Endothelial cell of umbilical vein (primary cell): ENCODE measurements at regions not wholly inside any gene's neighbourhood (a gene's known extent, or its start where the extent isn't known, plus 50 kb on each side); places are given as distances from the start of the nearest gene placed in this dataset.

Experiments used
- BruUV-seq: library from RNA; stranded (reverse); fragments of 400-500 nt; replicated peaks from 2 replicates; lab custom pipeline; 2021; lab: Mats Ljungman, UMichigan
- CTCF ChIA-PET: fragments of 300-600, 350-600 bp; sonication (Branson Sonifier 250); formaldehyde crosslinking; loops from one replicate; lab custom pipeline; 2021; ENCODE audit warnings: antibody characterized with exemption, inconsistent platforms; lab: Charles Lee
- POLR2A ChIA-PET: fragments of 300-600, 350-600 bp; sonication (Branson Sonifier 250); formaldehyde crosslinking; loops from one replicate; lab custom pipeline; 2021; ENCODE audit warnings: antibody characterized with exemption, inconsistent platforms; lab: Charles Lee
- DNase-seq: peaks from one replicate; pipeline ENCODE4 v3.0.0-alpha.2; 2011; ENCODE audit warnings: low read depth, low spot score
- FAIRE-seq: peaks from 2 replicates; lab custom pipeline; 2011; peaks lifted over from hg19 to GRCh38; lab: Jason Lieb, UNC
- H2AFZ ChIP-seq: 2 replicates; pipeline ENCODE4 v1.6.0; 2012; ENCODE audit warnings: low read depth, low read length, control low read depth, inconsistent platforms
- H3K27ac ChIP-seq: 2 replicates; pipeline ENCODE4 v1.5.1; 2011; ENCODE audit warnings: low read depth, mild to moderate bottlenecking, control low read depth, low read length, moderate library complexity; ENCODE audit not compliant: insufficient read depth
- H3K27me3 ChIP-seq, 2 experiments: 2 replicates each; pipeline versions ENCODE4 v1.6.0 to v1.6.1; 2011; ENCODE audit warnings: low read length in 2 of 2, mixed read lengths in 1 of 2; ENCODE audit not compliant: control insufficient read depth in 2 of 2, insufficient read depth in 2 of 2
- H3K36me3 ChIP-seq, 2 experiments: 2 replicates in 1 of 2; 3 replicates in 1 of 2; pipeline ENCODE4 v1.5.1; 2011; ENCODE audit warnings: low read length in 2 of 2, mild to moderate bottlenecking in 1 of 2, moderate library complexity in 1 of 2; ENCODE audit not compliant: control insufficient read depth in 2 of 2, insufficient read depth in 2 of 2; ENCODE audit errors: extremely low read depth in 1 of 2
- H3K4me1 ChIP-seq: 3 replicates; pipeline ENCODE4 v1.5.1; 2011; ENCODE audit warnings: mild to moderate bottlenecking, low read length; ENCODE audit not compliant: control insufficient read depth, insufficient read depth; ENCODE audit errors: extremely low read depth
- H3K4me2 ChIP-seq: 2 replicates; pipeline ENCODE4 v1.6.1; 2011; ENCODE audit warnings: low read length, control low read depth, mixed read lengths; ENCODE audit not compliant: insufficient read depth
- H3K4me3 ChIP-seq, 3 experiments: fragments of 200-600 bp in 1 of 3; sonication (generic), shearing (Covaris generic) in 1 of 3; replicated peaks in 1 of 3; 2 replicates each; pipeline ENCODE4 v1.5.1; 2011 to 2016; ENCODE audit warnings: control low read depth in 3 of 3, low read length in 3 of 3, mild to moderate bottlenecking in 2 of 3, inconsistent platforms in 1 of 3, low read depth in 1 of 3, moderate library complexity in 1 of 3; ENCODE audit not compliant: insufficient read depth in 1 of 3
- H3K79me2 ChIP-seq: 2 replicates; pipeline ENCODE4 v1.6.0; 2012; ENCODE audit warnings: low read length, inconsistent platforms; ENCODE audit not compliant: control insufficient read depth, insufficient read depth
- H3K9ac ChIP-seq: replicated peaks from 2 replicates; pipeline ENCODE3; 2011; ENCODE audit warnings: low read length, control low read depth; ENCODE audit not compliant: insufficient read depth; ENCODE audit errors: extremely low read depth
- H3K9me1 ChIP-seq: replicated peaks from 3 replicates; pipeline ENCODE4 v1.6.0; 2011; ENCODE audit warnings: mild to moderate bottlenecking, low read length; ENCODE audit not compliant: control insufficient read depth, insufficient read depth; ENCODE audit errors: extremely low read depth
- H3K9me3 ChIP-seq: replicated peaks from 2 replicates; pipeline ENCODE4 v1.5.1; 2012; ENCODE audit warnings: low read length, inconsistent platforms; ENCODE audit not compliant: control insufficient read depth, insufficient read depth
- H4K20me1 ChIP-seq: replicated peaks from 2 replicates; pipeline ENCODE3; 2011; ENCODE audit warnings: mild to moderate bottlenecking, low read length; ENCODE audit not compliant: control insufficient read depth, insufficient read depth; ENCODE audit errors: extremely low read depth
- EZH2 ChIP-seq: IDR thresholded peaks from 2 replicates; pipeline ENCODE4 v1.6.1; 2012; ENCODE audit warnings: borderline replicate concordance, low read depth, mild to moderate bottlenecking, moderate library complexity, low read length, inconsistent platforms; ENCODE audit not compliant: severe bottlenecking
- FOS ChIP-seq: IDR thresholded peaks from 2 replicates; pipeline ENCODE4 v1.6.1; 2011; ENCODE audit warnings: mild to moderate bottlenecking, low read length, moderate library complexity, borderline replicate concordance; ENCODE audit not compliant: insufficient read depth
- GATA2 ChIP-seq: IDR thresholded peaks from 2 replicates; pipeline ENCODE4 v1.7.0; 2011; ENCODE audit warnings: low read depth, mild to moderate bottlenecking, moderate library complexity, mixed read lengths, low read length; ENCODE audit not compliant: insufficient read length, insufficient read depth
- JUN ChIP-seq: IDR thresholded peaks from 2 replicates; pipeline ENCODE4 v1.6.1; 2011; ENCODE audit warnings: borderline replicate concordance, low read depth; ENCODE audit not compliant: insufficient read length, insufficient read depth
- MYC ChIP-seq: IDR thresholded peaks from one replicate; pipeline ENCODE4 v1.6.1; 2011; ENCODE audit warnings: mild to moderate bottlenecking, low read depth, low read length
- POLR2A ChIP-seq: IDR thresholded peaks from 2 replicates; pipeline ENCODE4 v1.6.1; 2012; ENCODE audit warnings: low read depth, mild to moderate bottlenecking, control low read depth, low read length
- POLR2AphosphoS5 ChIP-seq: IDR thresholded peaks from 2 replicates; pipeline ENCODE4 v1.6.1; 2012; ENCODE audit warnings: low read depth, mild to moderate bottlenecking, control low read depth, low read length, moderate library complexity; ENCODE audit not compliant: insufficient read depth
- dilution Hi-C: fragments of 300-500 bp; cut with MboI; formaldehyde crosslinking; loops from one replicate; pipeline ENCODE4 v1.15.0; 2019; ENCODE audit warnings: low sequenced_read_pairs; ENCODE audit not compliant: extremely low pct_ligation_motif_present
- intact Hi-C: fragments of 100-400 bp; cut with micrococcal nuclease; formaldehyde crosslinking; loops from one replicate; pipeline ENCODE4 v1.10.0; 2022
- TF ChIP-seq, protein P1 (sequence below): IDR thresholded peaks from 2 replicates; pipeline ENCODE4 v1.6.1; 2011; ENCODE audit not compliant: insufficient read depth, insufficient read length
- TF ChIP-seq, protein P2 (sequence below), 2 donors: IDR thresholded peaks; 1 replicate in 1 of 2; 2 replicates in 1 of 2; pipeline ENCODE4 v1.5.1; 2011; ENCODE audit warnings: low read length in 2 of 2, mild to moderate bottlenecking in 2 of 2, moderate library complexity in 2 of 2, control low read depth in 1 of 2, inconsistent platforms in 1 of 2, low read depth in 1 of 2; ENCODE audit not compliant: insufficient read depth in 1 of 2; ENCODE audit errors: extremely low read depth in 1 of 2

- Histone ChIP-seq H3K9me3 (no peaks in the 10 kb centered on the region), H4K20me1 (no peaks in the 10 kb centered on the region), H2AFZ (no peak overlapping the region), H3K36me3 (no peaks in the 10 kb centered on the region), H3K27ac (no peak overlapping the region), H3K9me1 (no peaks in the 10 kb centered on the region), H3K4me1 (no peaks in the 10 kb centered on the region), H3K79me2 (no peaks in the 10 kb centered on the region), H3K27me3 (no peaks in the 10 kb centered on the region), H3K4me3 (no peak overlapping the region), H3K4me2 (no peak overlapping the region), H3K9ac (no peak overlapping the region)
- dilution Hi-C loops, result no loop called here
- CTCF ChIA-PET, result no interaction called here
- no TSS peak for BruUV-seq
- no peak for DNase-seq
- TF ChIP-seq, protein P1, sequence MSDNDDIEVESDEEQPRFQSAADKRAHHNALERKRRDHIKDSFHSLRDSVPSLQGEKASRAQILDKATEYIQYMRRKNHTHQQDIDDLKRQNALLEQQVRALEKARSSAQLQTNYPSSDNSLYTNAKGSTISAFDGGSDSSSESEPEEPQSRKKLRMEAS, result no peak
- TF ChIP-seq GATA2 (no peak), JUN (no peak), MYC (no peak), EZH2 (no peak), FOS (no peak), POLR2A (no peak), POLR2AphosphoS5 (no peak)
- TF ChIP-seq, protein P2, sequence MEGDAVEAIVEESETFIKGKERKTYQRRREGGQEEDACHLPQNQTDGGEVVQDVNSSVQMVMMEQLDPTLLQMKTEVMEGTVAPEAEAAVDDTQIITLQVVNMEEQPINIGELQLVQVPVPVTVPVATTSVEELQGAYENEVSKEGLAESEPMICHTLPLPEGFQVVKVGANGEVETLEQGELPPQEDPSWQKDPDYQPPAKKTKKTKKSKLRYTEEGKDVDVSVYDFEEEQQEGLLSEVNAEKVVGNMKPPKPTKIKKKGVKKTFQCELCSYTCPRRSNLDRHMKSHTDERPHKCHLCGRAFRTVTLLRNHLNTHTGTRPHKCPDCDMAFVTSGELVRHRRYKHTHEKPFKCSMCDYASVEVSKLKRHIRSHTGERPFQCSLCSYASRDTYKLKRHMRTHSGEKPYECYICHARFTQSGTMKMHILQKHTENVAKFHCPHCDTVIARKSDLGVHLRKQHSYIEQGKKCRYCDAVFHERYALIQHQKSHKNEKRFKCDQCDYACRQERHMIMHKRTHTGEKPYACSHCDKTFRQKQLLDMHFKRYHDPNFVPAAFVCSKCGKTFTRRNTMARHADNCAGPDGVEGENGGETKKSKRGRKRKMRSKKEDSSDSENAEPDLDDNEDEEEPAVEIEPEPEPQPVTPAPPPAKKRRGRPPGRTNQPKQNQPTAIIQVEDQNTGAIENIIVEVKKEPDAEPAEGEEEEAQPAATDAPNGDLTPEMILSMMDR (IDR thresholded peaks at IDR 0.05; ENCODE audit: extremely low read depth in 1 of 2, insufficient read depth in 1 of 2, low read depth in 1 of 2, low read length in 2 of 2), result no peak
- intact Hi-C loops, result no loop called here
- no peak for FAIRE-seq
- POLR2A ChIA-PET, result no interaction called here
These were observed 117.3 kb upstream of the CDC42EP3 start for GRCh38 chr2:37788602-37789209.
